AG04449 (cell line): ENCODE measurements at regions not wholly inside any gene's neighbourhood (a gene's known extent, or its start where the extent isn't known, plus 50 kb on each side); places are given as distances from the start of the nearest gene placed in this dataset.

ENCODE experiments used
- CTCF ChIA-PET: fragments of 350-600 bp; formaldehyde crosslinking; extraction: SDS; loops from one replicate; lab custom pipeline; 2021; ENCODE audit warnings: antibody characterized with exemption; lab: Yijun Ruan, JAX
- POLR2A ChIA-PET: fragments of 400-600, 350-600 bp; formaldehyde crosslinking; extraction: SDS; loops from one replicate; lab custom pipeline; 2020; ENCODE audit warnings: antibody characterized with exemption, inconsistent platforms; lab: Yijun Ruan, JAX
- DNase-seq: peaks from one replicate; pipeline ENCODE4 v3.0.0-alpha.2; 2010; ENCODE audit warnings: low read depth, low spot score
- H3K4me3 ChIP-seq: 2 replicates; pipeline ENCODE4 v1.5.1; 2011; ENCODE audit warnings: low read depth, mild to moderate bottlenecking, control low read depth, low read length
- TF ChIP-seq, protein P1 (sequence below): IDR thresholded peaks from one replicate; pipeline ENCODE4 v1.5.1; 2011; ENCODE audit warnings: mild to moderate bottlenecking, moderate library complexity, low read length, control low read depth, inconsistent platforms; ENCODE audit not compliant: insufficient read depth; ENCODE audit errors: missing control alignments

DNA sequence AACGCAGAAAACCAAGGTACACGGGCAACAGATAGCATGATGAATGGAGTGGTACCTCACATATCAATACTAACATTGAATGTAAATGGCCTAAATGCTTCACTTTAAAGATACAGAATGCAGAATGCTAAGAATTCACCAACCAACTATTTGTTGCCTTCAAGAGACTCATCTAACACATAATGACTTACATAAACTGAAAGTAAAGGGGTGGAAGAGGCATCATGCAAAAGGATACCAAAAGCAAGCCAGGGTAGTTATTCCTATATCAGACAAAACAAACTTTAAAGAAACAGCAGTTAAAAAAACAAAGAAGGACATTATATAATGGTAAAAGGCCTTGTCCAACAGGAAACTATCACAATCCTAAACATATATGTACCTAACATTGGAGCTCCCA, 137.1 kb upstream of the APP start:
- DNase-seq: no peak
- no peak overlapping the region for H3K4me3 ChIP-seq
- ChIA-PET CTCF (no interaction called here), POLR2A (no interaction called here)
- TF ChIP-seq, protein P1, sequence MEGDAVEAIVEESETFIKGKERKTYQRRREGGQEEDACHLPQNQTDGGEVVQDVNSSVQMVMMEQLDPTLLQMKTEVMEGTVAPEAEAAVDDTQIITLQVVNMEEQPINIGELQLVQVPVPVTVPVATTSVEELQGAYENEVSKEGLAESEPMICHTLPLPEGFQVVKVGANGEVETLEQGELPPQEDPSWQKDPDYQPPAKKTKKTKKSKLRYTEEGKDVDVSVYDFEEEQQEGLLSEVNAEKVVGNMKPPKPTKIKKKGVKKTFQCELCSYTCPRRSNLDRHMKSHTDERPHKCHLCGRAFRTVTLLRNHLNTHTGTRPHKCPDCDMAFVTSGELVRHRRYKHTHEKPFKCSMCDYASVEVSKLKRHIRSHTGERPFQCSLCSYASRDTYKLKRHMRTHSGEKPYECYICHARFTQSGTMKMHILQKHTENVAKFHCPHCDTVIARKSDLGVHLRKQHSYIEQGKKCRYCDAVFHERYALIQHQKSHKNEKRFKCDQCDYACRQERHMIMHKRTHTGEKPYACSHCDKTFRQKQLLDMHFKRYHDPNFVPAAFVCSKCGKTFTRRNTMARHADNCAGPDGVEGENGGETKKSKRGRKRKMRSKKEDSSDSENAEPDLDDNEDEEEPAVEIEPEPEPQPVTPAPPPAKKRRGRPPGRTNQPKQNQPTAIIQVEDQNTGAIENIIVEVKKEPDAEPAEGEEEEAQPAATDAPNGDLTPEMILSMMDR: no peak

DNA sequence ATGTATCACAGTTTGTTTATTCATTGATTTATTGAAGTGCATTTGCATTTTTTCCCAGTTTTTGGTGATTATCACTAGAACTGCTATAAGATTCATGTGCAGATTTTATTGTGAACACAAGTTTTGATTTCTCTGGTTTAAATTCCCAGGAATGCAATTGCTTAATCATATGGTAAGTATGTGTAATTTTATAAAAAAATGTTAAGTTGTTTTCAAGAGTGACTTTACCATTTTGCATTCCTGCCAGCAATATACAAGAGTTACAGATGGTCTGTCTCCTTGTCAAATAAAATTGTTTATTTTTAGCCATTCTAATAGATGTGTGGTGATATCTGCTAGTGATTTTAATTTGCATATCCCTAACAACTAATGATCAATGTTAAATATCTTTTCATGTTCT, 127.3 kb upstream of the APP start:
- ChIA-PET CTCF (no interaction called here), POLR2A (no interaction called here)
- TF ChIP-seq, protein P1: no peak
- no peak overlapping the region for H3K4me3 ChIP-seq
- DNase-seq: no peak

DNA sequence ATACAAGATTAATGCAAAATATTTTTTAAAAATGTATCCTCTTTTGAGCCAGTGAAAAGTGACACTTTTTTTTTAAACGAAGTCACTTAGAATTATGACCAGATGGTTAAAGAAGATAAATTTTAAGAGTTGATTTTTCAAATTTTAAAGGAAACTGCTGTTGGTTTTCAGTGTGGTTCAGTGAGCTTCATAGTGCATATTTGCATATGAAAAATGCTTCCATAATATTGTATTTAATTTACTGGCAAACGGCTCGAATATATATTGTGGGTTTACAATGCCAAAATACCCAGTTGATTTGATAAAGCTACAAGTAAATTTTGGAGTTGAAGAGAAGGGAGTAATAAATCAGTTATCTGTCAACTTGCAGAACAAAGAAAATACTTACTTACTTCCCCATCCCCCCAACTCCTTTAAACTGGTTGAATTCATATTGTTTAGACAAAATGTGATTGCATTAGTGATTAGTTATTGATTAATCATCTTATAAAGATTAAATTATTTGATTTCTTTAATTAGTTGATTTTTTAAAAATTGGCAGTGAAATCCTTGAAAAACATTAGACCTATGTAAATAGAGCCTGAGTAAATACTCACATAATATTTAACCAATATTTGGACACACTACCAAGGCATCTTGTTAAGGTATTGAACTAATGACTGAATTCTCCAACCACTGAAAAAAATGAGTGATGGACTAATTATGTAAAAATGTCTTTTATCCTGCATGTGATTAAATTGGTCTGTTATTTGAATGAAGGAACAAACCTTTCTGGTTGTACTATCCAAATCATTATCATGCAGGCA, 122.8 kb upstream of the APP start:
- no peak overlapping the region for H3K4me3 ChIP-seq
- ChIA-PET POLR2A (no interaction called here), CTCF (interaction anchor here (0.8 to 1.3 kb wide), 2 partner anchors 9 to 424 kb away, joined by 3 read pairs; no protein-coding TSS in a partner anchor)
- no peak for DNase-seq
- TF ChIP-seq, protein P1: no peak

DNA sequence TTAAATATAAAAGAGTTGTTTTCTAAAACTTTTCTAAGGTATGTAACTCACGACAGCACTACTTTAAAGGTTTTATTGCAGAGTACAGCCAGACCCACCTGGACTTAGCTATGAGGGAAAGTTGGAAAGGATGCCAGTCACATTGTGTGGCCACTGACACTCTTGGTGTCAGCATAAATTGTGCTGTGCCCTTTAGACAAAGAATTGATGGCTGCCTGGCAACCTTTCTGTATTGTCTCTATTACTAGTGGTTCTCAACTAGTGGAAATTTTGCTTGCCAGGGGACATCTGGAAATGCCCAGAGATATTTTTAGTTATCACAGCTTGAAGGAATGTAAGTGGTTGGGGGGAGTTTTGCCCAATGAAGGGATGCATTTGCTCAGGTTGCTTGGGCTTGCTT, 117.5 kb upstream of the APP start:
- TF ChIP-seq, protein P1: no peak
- CTCF ChIA-PET: no interaction called here
- POLR2A ChIA-PET: no interaction called here
- no peak for DNase-seq
- no peak overlapping the region for H3K4me3 ChIP-seq

DNA sequence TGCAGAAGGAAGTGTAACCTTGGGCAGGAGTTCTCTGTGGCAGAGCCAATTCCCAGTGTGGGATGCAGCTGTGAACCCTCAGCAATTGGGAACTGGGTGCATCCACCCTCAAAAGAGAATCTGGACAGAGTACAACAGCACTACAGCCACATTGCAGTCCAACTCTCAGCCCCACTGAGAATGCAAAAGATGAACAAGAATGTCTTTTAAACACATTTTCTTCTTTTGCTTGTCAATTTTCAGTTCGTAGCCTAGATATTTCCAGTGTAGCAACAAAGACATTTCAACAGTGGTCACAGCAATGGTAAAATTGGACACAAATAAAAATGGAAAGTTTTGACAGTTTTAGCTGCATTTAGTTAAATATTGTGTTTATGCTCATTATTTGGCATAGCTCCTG, 114.0 kb upstream of the APP start:
- TF ChIP-seq, protein P1: no peak
- ChIA-PET POLR2A (no interaction called here), CTCF (interaction anchor here (1.3 kb wide), 1 partner anchor 10 kb away, joined by 3 read pairs; no protein-coding TSS in a partner anchor)
- no peak overlapping the region for H3K4me3 ChIP-seq
- DNase-seq: no peak

DNA sequence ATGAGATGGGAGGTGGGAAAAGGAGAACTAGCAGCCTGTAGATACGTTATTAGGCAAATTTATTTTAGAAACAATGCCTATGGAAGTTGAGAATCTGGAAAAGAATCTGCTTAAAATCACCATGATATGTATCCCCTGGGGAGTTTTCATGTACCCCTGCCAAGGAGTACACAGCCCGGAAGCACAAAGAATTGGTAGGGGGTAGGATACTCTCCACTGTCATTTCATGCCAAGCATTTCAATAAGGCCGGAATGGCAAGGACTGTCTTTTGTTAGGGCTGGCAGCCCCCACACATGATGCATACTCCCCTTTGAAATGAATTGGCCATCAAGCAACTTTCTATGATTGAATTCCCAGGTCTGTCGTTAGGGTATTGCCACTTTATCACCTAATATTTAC, 111.5 kb upstream of the APP start:
- no peak for DNase-seq
- no peak overlapping the region for H3K4me3 ChIP-seq
- ChIA-PET POLR2A (no interaction called here), CTCF (no interaction called here)
- TF ChIP-seq, protein P1: no peak
